Hepatocyte (in vitro differentiated cells): ENCODE measurements at regions not wholly inside any gene's neighbourhood (a gene's known extent, or its start where the extent isn't known, plus 50 kb on each side); places are given as distances from the start of the nearest gene placed in this dataset.
"Not testable (repeated sequence)": the region's sequence is repeated elsewhere in the genome, so short reads cannot be mapped to it uniquely, and the experiment has no call there.

ENCODE experiments used
- DNase-seq: peaks from one replicate; pipeline ENCODE4 v3.0.0-alpha.2; 2016; ENCODE audit warnings: low spot score
- H2AFZ ChIP-seq: fragments of 200-600 bp; sonication (generic); 2 replicates; pipeline ENCODE4 v1.6.0; 2016; ENCODE audit warnings: antibody characterized with exemption, mild to moderate bottlenecking
- H3K27ac ChIP-seq: fragments of 200-600 bp; sonication (generic); 2 replicates; pipeline ENCODE4 v1.5.1; 2016; ENCODE audit warnings: mild to moderate bottlenecking
- H3K27me3 ChIP-seq: fragments of 200-600 bp; sonication (generic); 2 replicates; pipeline ENCODE4 v1.6.1; 2016
- H3K36me3 ChIP-seq: fragments of 200-600 bp; sonication (generic); replicated peaks from 2 replicates; pipeline ENCODE4 v1.5.1; 2016; ENCODE audit warnings: low read depth; ENCODE audit not compliant: insufficient read depth
- H3K4me1 ChIP-seq: fragments of 200-600 bp; sonication (generic); 2 replicates; pipeline ENCODE4 v1.5.1; 2016; ENCODE audit warnings: mild to moderate bottlenecking, moderate library complexity; ENCODE audit not compliant: insufficient read depth
- H3K4me2 ChIP-seq: fragments of 200-600 bp; sonication (generic); 2 replicates; pipeline ENCODE4 v1.6.0; 2016
- H3K4me3 ChIP-seq: fragments of 200-600 bp; sonication (generic); 2 replicates; pipeline ENCODE4 v1.5.1; 2016; ENCODE audit warnings: mild to moderate bottlenecking
- H3K79me2 ChIP-seq: fragments of 200-600 bp; sonication (generic); 2 replicates; pipeline ENCODE4 v1.6.0; 2017; ENCODE audit warnings: mild to moderate bottlenecking
- H3K9me2 ChIP-seq: fragments of 200-600 bp; sonication (generic); replicated peaks from 2 replicates; pipeline ENCODE4 v1.6.0; 2017; ENCODE audit warnings: mild to moderate bottlenecking; ENCODE audit not compliant: insufficient read depth
- H3K9me3 ChIP-seq: fragments of 200-600 bp; sonication (generic); 2 replicates; pipeline ENCODE4 v1.5.1; 2016; ENCODE audit warnings: low read depth, mild to moderate bottlenecking
- H4K20me1 ChIP-seq: fragments of 200-600 bp; sonication (generic); 2 replicates; pipeline ENCODE4 v1.6.0; 2016; ENCODE audit warnings: mild to moderate bottlenecking; ENCODE audit not compliant: insufficient read depth, poor library complexity, severe bottlenecking
- CTCF ChIP-seq: fragments of 200-600 bp; sonication (generic); IDR thresholded peaks from 2 replicates; pipeline ENCODE4 v1.5.1; 2016; ENCODE audit warnings: antibody characterized with exemption, mild to moderate bottlenecking; ENCODE audit not compliant: poor library complexity
- EZH2 ChIP-seq: fragments of 200-600 bp; sonication (generic); IDR thresholded peaks from 2 replicates; pipeline ENCODE4 v1.6.1; 2016; ENCODE audit warnings: antibody characterized with exemption, mild to moderate bottlenecking, borderline replicate concordance
- EZH2phosphoT487 ChIP-seq: fragments of 200-600 bp; sonication (generic); IDR thresholded peaks from one replicate; pipeline ENCODE4 v1.6.1; 2018; ENCODE audit warnings: antibody characterized with exemption, mild to moderate bottlenecking, low read depth, moderate library complexity; ENCODE audit not compliant: unreplicated experiment, severe bottlenecking
- whole genome bisulfite sequencing: methylation state at CpG from one replicate; pipeline ENCODE4 v1.1.6; 2016; ENCODE audit warnings: low lambda C conversion rate; ENCODE audit errors: missing lambda C conversion rate; 5-methylcytosine and 5-hydroxymethylcytosine counted together

GRCh38 chr3:191740712-191741111 is 279.7 kb downstream of the PYDC2 start:
- H3K27me3 ChIP-seq: no peaks in the 10 kb centered on the region
- H2AFZ ChIP-seq: no peak overlapping the region
- H3K36me3 ChIP-seq: no peaks in the 10 kb centered on the region
- DNase-seq: no peak
- H4K20me1 ChIP-seq: no peaks in the 10 kb centered on the region
- no peak overlapping the region for H3K27ac ChIP-seq
- no peak overlapping the region for H3K4me2 ChIP-seq
- TF ChIP-seq CTCF (no peak), EZH2 (no peak), EZH2phosphoT487 (no peak)
- no peak overlapping the region for H3K4me3 ChIP-seq
- 84% methylated on average over 2 of the region's 2 CpGs for WGBS
- H3K4me1 ChIP-seq: no peaks in the 10 kb centered on the region
- no peaks in the 10 kb centered on the region for H3K9me3 ChIP-seq
- H3K79me2 ChIP-seq: no peaks in the 10 kb centered on the region
- no peaks in the 10 kb centered on the region for H3K9me2 ChIP-seq

GRCh38 chr3:191741847-191742350 is 280.9 kb downstream of the PYDC2 start:
- H3K36me3 ChIP-seq, H3K9me3 ChIP-seq, H3K4me3 ChIP-seq, H3K4me2 ChIP-seq, H2AFZ ChIP-seq, H3K27me3 ChIP-seq, DNase-seq, H3K9me2 ChIP-seq, H4K20me1 ChIP-seq, H3K27ac ChIP-seq, H3K79me2 ChIP-seq, H3K4me1 ChIP-seq: not testable (repeated sequence)
- WGBS: 100% methylated on average over 1 of the region's 1 CpG

- no peak overlapping the region for H3K27ac ChIP-seq
- no peak overlapping the region for H2AFZ ChIP-seq
- no peaks in the 10 kb centered on the region for H3K27me3 ChIP-seq
- no peaks in the 10 kb centered on the region for H3K36me3 ChIP-seq
- no peak for DNase-seq
- H3K9me2 ChIP-seq: no peaks in the 10 kb centered on the region
- H3K4me1 ChIP-seq: no peaks in the 10 kb centered on the region
- TF ChIP-seq CTCF (no peak), EZH2 (no peak), EZH2phosphoT487 (no peak)
- 94% methylated on average over 11 of the region's 11 CpGs for WGBS
- H3K4me2 ChIP-seq: no peak overlapping the region
- no peaks in the 10 kb centered on the region for H4K20me1 ChIP-seq
- no peaks in the 10 kb centered on the region for H3K79me2 ChIP-seq
- no peak overlapping the region for H3K4me3 ChIP-seq
- H3K9me3 ChIP-seq: no peaks in the 10 kb centered on the region
These were observed 282.3 kb downstream of the PYDC2 start for GRCh38 chr3:191743283-191743682.

GRCh38 chr3:191750618-191751017 is 289.7 kb downstream of the PYDC2 start:
- H2AFZ ChIP-seq: no peak overlapping the region
- no peaks in the 10 kb centered on the region for H3K79me2 ChIP-seq
- H3K9me3 ChIP-seq: no peaks in the 10 kb centered on the region
- no peaks in the 10 kb centered on the region for H3K4me1 ChIP-seq
- TF ChIP-seq CTCF (no peak), EZH2phosphoT487 (no peak), EZH2 (no peak)
- 80% methylated on average over 3 of the region's 3 CpGs for WGBS
- no peak overlapping the region for H3K4me3 ChIP-seq
- no peaks in the 10 kb centered on the region for H3K9me2 ChIP-seq
- DNase-seq: no peak
- H4K20me1 ChIP-seq: no peaks in the 10 kb centered on the region
- no peak overlapping the region for H3K27ac ChIP-seq
- no peaks in the 10 kb centered on the region for H3K27me3 ChIP-seq
- H3K4me2 ChIP-seq: no peak overlapping the region
- no peaks in the 10 kb centered on the region for H3K36me3 ChIP-seq
